ENCODE measurements at regions not wholly inside any gene's neighbourhood (a gene's known extent, or its start where the extent isn't known, plus 50 kb on each side); places are given as distances from the start of the nearest gene placed in this dataset.
"Not testable (repeated sequence)": the region's sequence is repeated elsewhere in the genome, so short reads cannot be mapped to it uniquely, and the experiment has no call there.

- intact Hi-C loops (cut with DNase I); H3K4me1 ChIP-seq; H3K36me3 ChIP-seq; H3K27me3 ChIP-seq; H3K9me3 ChIP-seq; DNase-seq (ENCODE audit: extremely low spot score): not testable (repeated sequence)
- TF ChIP-seq, protein P1, sequence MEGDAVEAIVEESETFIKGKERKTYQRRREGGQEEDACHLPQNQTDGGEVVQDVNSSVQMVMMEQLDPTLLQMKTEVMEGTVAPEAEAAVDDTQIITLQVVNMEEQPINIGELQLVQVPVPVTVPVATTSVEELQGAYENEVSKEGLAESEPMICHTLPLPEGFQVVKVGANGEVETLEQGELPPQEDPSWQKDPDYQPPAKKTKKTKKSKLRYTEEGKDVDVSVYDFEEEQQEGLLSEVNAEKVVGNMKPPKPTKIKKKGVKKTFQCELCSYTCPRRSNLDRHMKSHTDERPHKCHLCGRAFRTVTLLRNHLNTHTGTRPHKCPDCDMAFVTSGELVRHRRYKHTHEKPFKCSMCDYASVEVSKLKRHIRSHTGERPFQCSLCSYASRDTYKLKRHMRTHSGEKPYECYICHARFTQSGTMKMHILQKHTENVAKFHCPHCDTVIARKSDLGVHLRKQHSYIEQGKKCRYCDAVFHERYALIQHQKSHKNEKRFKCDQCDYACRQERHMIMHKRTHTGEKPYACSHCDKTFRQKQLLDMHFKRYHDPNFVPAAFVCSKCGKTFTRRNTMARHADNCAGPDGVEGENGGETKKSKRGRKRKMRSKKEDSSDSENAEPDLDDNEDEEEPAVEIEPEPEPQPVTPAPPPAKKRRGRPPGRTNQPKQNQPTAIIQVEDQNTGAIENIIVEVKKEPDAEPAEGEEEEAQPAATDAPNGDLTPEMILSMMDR (IDR thresholded peaks at IDR 0.05): peak in 1 of 3 experiments; percentile 26
- TF ChIP-seq POLR2AphosphoS5 (IDR thresholded peaks at IDR 0.05): peak in 1 of 2 donors; percentile 40
- peak overlapping the region; percentile 55 to 69 (median 64) for H3K27ac ChIP-seq (replicated peaks in 1 of 4)
- peak overlapping the region; percentile 41 to 57 (median 52) for H3K4me3 ChIP-seq
- 0% methylated on average over 4 of the region's 62 CpGs for WGBS
Observed at GRCh38 chr1:143905214-143906179, 66.3 kb downstream of the FAM72C start.

- intact Hi-C loops (cut with DNase I); H3K27me3 ChIP-seq; DNase-seq (ENCODE audit: extremely low spot score); H3K4me1 ChIP-seq; H3K36me3 ChIP-seq; H3K9me3 ChIP-seq: not testable (repeated sequence)
- Histone ChIP-seq H3K4me3 (peak overlapping the region; percentile 43 to 68 (median 58)), H3K27ac (replicated peaks in 1 of 4) (peak overlapping the region; percentile 64 to 83 (median 73))
- WGBS: 3% methylated on average over 9 of the region's 12 CpGs
Observed at GRCh38 chr1:143904622-143904979, 67.2 kb downstream of the FAM72C start.

GRCh38 chr1:143903899-143904621 is 67.7 kb downstream of the FAM72C start:
- intact Hi-C loops (cut with DNase I); DNase-seq (ENCODE audit: extremely low spot score); H3K9me3 ChIP-seq; H3K4me1 ChIP-seq; H3K36me3 ChIP-seq; H3K27me3 ChIP-seq: not testable (repeated sequence)
- Histone ChIP-seq H3K4me3 (peak overlapping the region; percentile 43 to 68 (median 58)), H3K27ac (replicated peaks in 1 of 4) (peak overlapping the region; percentile 64 to 83 (median 73))
- 3% methylated on average over 5 of the region's 48 CpGs for WGBS
- peak in 1 of 2 donors; percentile 71 for TF ChIP-seq POLR2AphosphoS5 (IDR thresholded peaks at IDR 0.05)

DNA sequence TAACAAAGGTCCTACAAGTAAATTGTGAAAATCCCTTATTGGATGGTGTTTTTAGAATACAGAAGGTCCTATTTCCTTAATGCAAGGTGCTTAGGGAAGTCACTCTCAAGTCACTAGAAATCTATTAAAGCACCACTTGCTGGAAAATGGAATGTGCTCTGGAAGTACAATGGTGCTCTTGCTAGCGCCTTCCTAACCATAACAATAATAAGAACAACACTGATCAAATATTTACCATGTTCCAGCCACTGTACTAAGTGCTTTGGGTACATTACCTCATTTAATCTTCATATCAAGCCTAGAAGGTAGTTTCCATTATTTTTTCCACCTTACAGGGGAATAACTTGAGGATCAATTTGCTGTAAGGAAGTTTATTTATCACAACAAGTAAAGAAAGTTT is 75.4 kb downstream of the FAM72C start:
- intact Hi-C loops (cut with DNase I); H3K27ac ChIP-seq (replicated peaks in 1 of 4); H3K9me3 ChIP-seq; H3K4me1 ChIP-seq; H3K27me3 ChIP-seq; H3K4me3 ChIP-seq; H3K36me3 ChIP-seq; DNase-seq (ENCODE audit: extremely low spot score): not testable (repeated sequence)
- WGBS: no CpG with 5 or more reads among the region's 1 CpG

DNA sequence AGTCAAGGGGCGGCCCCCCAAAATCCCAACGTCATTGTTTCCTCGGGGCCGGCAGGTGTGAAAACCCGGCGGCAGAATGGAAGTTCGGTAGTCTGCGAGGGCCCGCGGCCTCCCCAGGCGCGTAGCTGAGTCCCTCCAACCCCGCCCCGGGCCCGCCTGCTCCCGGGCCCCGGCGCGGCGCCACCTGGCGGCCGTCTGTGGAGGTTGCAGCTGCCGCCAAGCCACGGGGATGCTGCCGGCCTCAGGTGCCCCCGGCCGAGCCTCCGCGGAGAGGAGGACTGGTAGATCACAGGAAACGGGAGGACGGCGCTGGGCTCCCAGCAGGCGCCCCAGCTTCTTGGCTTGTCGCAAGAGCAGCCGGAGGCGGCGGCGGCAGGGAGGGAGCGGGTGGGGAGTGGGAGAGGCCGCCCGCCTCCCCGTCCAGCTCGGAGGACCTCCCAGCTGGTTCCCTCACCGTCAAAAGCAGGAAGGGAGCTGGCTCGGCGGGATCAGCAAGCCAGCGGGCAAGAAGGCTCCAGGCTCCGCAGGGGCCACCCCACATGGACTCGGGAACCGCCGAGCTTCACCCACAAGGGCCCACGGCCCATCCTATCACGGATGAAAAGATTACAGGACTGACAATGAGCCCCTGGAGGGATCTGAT is 86.7 kb downstream of the FAM72C start:
- H3K9me3 ChIP-seq; H3K4me1 ChIP-seq; H3K36me3 ChIP-seq; intact Hi-C loops (cut with DNase I); H3K27me3 ChIP-seq: not testable (repeated sequence)
- Histone ChIP-seq H3K4me3 (peak overlapping the region; percentile 35 to 59 (median 46)), H3K27ac (replicated peaks in 1 of 4) (peak overlapping the region in 3 of 4 donors; percentile 26 to 70 (median 63))
- WGBS: no CpG with 5 or more reads among the region's 53 CpGs
- TF ChIP-seq, protein P1 (IDR thresholded peaks at IDR 0.05): peak; percentile 30 to 46 (median 45)
- DNase-seq (ENCODE audit: extremely low spot score): peak; percentile 57

GRCh38 chr1:143884532-143884931 is 87.3 kb downstream of the FAM72C start:
- peak overlapping the region in 3 of 4 donors; percentile 26 to 70 (median 63) for H3K27ac ChIP-seq (replicated peaks in 1 of 4)
- H3K4me3 ChIP-seq: peak overlapping the region; percentile 35 to 59 (median 46)
- H3K4me1 ChIP-seq; intact Hi-C loops (cut with DNase I); DNase-seq (ENCODE audit: extremely low spot score); H3K36me3 ChIP-seq; H3K9me3 ChIP-seq; H3K27me3 ChIP-seq: not testable (repeated sequence)
- TF ChIP-seq, protein P1 (IDR thresholded peaks at IDR 0.05): peak in 2 of 3 experiments; percentile 18 to 32
- no CpG with 5 or more reads among the region's 38 CpGs for WGBS

GRCh38 chr1:143879757-143880536 is 91.8 kb downstream of the FAM72C start:
- H3K27me3 ChIP-seq; H3K27ac ChIP-seq (replicated peaks in 1 of 4); intact Hi-C loops (cut with DNase I); H3K4me3 ChIP-seq; DNase-seq (ENCODE audit: extremely low spot score); H3K9me3 ChIP-seq; H3K4me1 ChIP-seq; H3K36me3 ChIP-seq: not testable (repeated sequence)
- no CpG with 5 or more reads among the region's 4 CpGs for WGBS

- WGBS: no CpG with 5 or more reads among the region's 5 CpGs
- intact Hi-C loops (cut with DNase I): not testable (repeated sequence)
Observed at GRCh38 chr1:143875947-143876346, 95.8 kb downstream of the FAM72C start.

More at GRCh38 chr1:143875947-143876346, 95.8 kb downstream of the FAM72C start:
- DNase-seq (ENCODE audit: extremely low spot score); H3K9me3 ChIP-seq; H3K27me3 ChIP-seq; H3K4me1 ChIP-seq; H3K27ac ChIP-seq (replicated peaks in 1 of 4); H3K4me3 ChIP-seq; H3K36me3 ChIP-seq: not testable (repeated sequence)
